ENCODE measurements at regions not wholly inside any gene's neighbourhood (a gene's known extent, or its start where the extent isn't known, plus 50 kb on each side); places are given as distances from the start of the nearest gene placed in this dataset.
"Not testable (repeated sequence)": the region's sequence is repeated elsewhere in the genome, so short reads cannot be mapped to it uniquely, and the experiment has no call there.

DNA sequence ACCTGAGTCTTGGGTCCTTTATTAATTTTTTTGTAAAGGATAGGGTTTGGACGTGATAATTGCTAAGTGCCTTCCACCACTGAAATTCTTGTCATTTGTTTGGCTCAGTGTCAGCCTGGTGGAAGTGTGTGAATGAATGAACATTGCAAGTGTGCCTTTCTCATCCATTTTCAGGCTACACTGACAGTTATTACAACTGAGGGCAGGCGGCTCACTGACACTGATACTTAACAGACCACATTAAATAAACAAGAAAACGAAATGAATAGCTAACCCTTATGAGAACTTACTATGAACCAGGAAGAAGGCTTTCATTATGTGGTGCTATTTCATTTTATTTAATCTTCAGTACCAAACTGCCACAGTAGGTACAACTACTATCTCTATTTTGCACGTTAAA, 188.8 kb upstream of the CRBN start:
- H3K4me3 ChIP-seq (replicated peaks; ENCODE audit: low read depth, low read length), result no peak overlapping the region
- DNase-seq (ENCODE audit: low read depth), result no peak
- TF ChIP-seq, protein P1, sequence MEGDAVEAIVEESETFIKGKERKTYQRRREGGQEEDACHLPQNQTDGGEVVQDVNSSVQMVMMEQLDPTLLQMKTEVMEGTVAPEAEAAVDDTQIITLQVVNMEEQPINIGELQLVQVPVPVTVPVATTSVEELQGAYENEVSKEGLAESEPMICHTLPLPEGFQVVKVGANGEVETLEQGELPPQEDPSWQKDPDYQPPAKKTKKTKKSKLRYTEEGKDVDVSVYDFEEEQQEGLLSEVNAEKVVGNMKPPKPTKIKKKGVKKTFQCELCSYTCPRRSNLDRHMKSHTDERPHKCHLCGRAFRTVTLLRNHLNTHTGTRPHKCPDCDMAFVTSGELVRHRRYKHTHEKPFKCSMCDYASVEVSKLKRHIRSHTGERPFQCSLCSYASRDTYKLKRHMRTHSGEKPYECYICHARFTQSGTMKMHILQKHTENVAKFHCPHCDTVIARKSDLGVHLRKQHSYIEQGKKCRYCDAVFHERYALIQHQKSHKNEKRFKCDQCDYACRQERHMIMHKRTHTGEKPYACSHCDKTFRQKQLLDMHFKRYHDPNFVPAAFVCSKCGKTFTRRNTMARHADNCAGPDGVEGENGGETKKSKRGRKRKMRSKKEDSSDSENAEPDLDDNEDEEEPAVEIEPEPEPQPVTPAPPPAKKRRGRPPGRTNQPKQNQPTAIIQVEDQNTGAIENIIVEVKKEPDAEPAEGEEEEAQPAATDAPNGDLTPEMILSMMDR (IDR thresholded peaks at IDR 0.05; ENCODE audit: low read length, missing control alignments), result no peak

DNA sequence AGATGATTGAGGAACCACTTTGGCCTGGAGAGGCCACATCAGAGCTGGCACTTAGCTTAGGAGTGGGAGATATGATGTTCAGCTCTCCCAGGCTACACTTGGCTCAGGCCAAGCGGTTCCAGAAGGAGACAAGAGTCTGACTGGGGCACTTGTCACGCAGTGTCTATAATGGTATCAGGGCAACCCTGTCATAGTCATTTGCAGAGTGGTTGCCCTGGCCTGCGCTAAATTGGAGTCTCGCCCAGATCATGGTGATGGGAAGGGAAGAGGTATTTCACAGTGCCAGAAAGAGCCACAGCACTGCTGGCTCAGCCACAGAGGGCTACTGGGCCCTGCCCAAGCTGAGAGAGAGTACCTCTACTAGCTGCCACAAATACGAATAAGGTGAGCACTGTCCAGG, 186.9 kb upstream of the CRBN start:
- no peak overlapping the region for H3K4me3 ChIP-seq (replicated peaks; ENCODE audit: low read depth, low read length)
- TF ChIP-seq, protein P1 (IDR thresholded peaks at IDR 0.05; ENCODE audit: low read length, missing control alignments), result no peak
- DNase-seq (ENCODE audit: low read depth), result no peak

DNA sequence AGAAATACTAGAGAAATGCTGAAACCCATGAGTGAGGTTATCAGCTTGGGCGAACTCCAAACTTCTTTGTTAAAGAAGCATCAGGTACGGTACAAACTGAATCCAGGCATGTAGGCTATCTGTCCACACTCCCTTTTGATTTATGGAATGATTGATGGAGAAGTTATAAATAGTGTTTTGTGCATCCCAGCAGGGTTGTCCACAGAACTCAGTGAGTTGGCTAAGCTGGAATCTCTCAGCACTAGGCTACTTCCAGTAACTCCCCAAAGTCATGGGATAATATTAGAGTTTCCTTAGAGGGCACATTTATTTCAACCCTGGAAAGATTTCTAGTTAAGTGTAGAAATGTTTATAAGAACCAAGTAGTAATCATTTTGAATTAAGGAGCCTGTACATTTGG, 186.2 kb upstream of the CRBN start:
- TF ChIP-seq, protein P1 (IDR thresholded peaks at IDR 0.05; ENCODE audit: low read length, missing control alignments), result no peak
- H3K4me3 ChIP-seq (replicated peaks; ENCODE audit: low read depth, low read length), result no peak overlapping the region
- DNase-seq (ENCODE audit: low read depth), result no peak

DNA sequence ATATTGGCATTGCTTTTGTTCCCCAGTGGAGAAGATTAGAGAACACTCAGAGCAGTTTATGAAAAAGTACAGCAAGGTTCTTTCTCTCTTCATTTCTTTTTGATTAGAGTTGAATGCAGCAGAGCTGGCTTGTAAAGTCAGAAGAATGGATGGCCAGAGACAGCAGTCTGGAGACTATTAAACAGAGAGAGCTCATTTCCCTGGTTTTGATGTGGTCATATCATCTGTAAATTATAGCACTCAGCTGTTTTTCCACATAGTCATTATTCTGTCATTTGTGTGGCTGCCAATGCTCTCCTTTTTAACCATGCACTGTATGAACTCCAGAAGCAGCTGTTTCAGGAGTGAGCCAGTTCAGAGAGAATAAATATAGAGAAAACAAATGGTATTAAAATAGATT, 177.4 kb upstream of the CRBN start:
- TF ChIP-seq, protein P1 (IDR thresholded peaks at IDR 0.05; ENCODE audit: low read length, missing control alignments), result no peak
- H3K4me3 ChIP-seq (replicated peaks; ENCODE audit: low read depth, low read length), result no peak overlapping the region

DNA sequence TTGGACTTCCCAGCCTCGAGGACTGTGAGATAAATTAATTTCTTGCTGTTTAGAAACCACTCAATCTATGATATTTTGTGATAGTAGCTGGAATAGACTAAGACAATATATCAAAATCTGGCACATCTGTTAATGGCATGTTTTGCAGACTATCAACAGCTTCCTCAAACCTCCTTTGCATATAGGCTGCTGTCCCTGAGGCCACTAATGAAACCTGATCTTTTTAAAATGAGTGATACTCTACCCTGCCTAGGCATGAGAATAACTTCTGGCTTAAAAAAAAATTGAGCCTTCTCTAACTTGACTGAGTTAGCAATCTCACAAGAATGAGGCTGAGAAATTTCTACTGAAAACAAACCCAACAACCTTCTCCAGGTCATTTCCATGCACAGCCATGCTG, 176.0 kb upstream of the CRBN start:
- DNase-seq (ENCODE audit: low read depth), result no peak
- TF ChIP-seq, protein P1 (IDR thresholded peaks at IDR 0.05; ENCODE audit: low read length, missing control alignments), result no peak
- H3K4me3 ChIP-seq (replicated peaks; ENCODE audit: low read depth, low read length), result no peak overlapping the region

More for the DNA sequence above, 177.4 kb upstream of the CRBN start:
- DNase-seq (ENCODE audit: low read depth), result no peak

DNA sequence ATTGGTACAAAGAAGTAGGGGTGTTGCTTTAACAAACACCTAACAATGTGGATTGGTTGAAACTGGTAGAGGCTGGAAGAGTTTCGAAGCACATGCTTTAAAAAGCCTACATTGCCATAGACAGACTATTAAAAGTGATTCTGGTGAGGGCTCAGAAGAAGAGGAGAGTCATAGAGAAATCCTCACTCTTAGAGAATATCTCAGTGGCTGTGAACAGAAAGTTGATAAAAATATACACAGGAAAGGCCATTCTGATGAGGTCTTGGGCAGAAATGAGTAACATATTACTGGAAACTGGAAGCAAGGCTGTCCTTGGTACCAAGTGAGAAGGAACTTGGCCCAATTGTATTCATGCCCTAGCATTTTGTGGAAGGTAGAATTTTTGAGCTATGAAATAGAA, 173.7 kb upstream of the CRBN start:
- DNase-seq (ENCODE audit: low read depth), result no peak
- TF ChIP-seq, protein P1 (IDR thresholded peaks at IDR 0.05; ENCODE audit: low read length, missing control alignments), result no peak
- no peak overlapping the region for H3K4me3 ChIP-seq (replicated peaks; ENCODE audit: low read depth, low read length)

DNA sequence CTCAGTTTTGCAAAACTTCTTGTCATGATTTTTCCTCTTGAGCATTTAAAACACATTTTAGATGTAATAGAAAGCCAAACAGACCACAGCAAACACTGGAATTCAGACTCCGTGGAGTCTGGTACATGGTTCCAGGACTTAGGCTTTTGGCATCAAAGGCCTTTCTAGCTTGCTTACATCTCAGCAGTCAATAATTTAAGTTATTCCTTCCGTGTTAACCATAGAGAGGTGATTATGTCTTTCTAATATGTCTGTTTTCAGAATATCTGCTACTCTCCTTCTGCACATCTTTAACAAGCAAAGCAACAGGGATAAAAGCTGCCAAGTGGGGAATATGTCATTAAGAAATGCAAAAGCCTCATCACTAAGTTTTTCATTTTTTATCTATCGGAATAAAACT, 171.7 kb upstream of the CRBN start:
- DNase-seq (ENCODE audit: low read depth), result no peak
- TF ChIP-seq, protein P1 (IDR thresholded peaks at IDR 0.05; ENCODE audit: low read length, missing control alignments), result no peak
- H3K4me3 ChIP-seq (replicated peaks; ENCODE audit: low read depth, low read length), result no peak overlapping the region

DNA sequence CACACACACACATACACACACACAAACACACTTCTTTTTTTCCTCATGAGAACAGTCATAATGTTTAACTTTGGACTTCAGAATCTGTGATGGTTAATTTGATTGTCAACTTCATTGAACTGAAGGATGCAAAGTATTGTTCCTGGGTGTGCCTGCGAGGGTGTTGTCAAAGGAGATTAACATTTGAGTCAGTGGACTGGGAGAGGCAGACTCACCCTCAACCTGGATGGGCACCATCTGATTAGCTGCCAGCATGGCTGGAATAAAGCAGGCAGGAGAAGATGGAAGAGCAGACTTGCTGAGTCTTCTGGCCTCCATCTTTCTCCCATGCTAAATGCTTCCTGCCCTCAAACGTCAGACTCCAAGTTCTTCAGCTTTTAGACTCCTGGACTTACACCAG, 167.6 kb upstream of the CRBN start:
- not testable (repeated sequence) for H3K4me3 ChIP-seq (replicated peaks; ENCODE audit: low read depth, low read length); DNase-seq (ENCODE audit: low read depth)
